ENCODE measurements at regions not wholly inside any gene's neighbourhood (a gene's known extent, or its start where the extent isn't known, plus 50 kb on each side); places are given as distances from the start of the nearest gene placed in this dataset.
A peak's percentile ranks its signal among the peaks of the same experiment; 100 is the strongest.
"Not testable (repeated sequence)": the region's sequence is repeated elsewhere in the genome, so short reads cannot be mapped to it uniquely, and the experiment has no call there.

DNA sequence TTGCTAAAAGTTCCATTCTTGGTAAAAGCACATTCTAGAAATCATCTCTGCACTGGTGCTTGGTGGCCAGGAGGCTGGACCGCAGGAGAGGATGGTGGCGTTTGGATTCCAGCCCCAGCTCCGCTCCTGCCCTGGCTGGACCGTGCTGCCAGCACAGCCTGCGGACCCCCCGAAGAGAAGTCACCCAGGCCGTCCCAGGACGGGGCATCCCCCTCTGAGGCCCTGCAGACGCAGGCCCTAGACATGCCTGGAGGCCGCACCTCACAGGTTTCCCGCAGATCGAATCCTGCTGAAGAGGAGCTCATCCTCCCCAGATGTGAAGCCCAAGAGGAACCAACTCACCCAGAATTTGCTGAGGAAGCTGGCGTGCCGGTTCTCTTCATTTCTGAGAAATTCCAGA, 159.0 kb downstream of the TEX29 start:
- DNase-seq = no peak

GRCh38 chr13:111480503-111480902, 160.1 kb downstream of the TEX29 start:
- no peak for DNase-seq

DNA sequence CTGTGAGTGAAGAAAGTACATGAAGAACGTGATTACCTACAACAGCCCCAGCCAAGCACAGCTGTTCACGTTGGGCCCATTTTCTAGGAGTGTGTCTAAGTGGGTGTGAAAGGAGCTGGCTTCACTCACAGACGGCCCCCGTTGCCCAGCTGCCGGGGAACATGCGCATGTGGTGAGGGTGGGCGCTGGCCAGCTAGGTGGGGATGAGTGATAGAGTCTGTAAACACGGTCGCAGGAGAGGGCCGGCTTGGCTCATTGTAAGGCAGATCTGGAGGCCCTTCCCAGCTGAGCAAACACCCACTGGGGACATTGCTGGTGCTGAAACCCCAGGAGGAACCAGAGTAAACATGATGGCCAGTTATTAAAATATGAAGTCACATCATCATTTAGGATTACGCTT, 160.5 kb downstream of the TEX29 start:
- DNase-seq = peak; percentile 99

- no peak for DNase-seq
Measured at GRCh38 chr13:111482126-111482525, 161.7 kb downstream of the TEX29 start.

DNA sequence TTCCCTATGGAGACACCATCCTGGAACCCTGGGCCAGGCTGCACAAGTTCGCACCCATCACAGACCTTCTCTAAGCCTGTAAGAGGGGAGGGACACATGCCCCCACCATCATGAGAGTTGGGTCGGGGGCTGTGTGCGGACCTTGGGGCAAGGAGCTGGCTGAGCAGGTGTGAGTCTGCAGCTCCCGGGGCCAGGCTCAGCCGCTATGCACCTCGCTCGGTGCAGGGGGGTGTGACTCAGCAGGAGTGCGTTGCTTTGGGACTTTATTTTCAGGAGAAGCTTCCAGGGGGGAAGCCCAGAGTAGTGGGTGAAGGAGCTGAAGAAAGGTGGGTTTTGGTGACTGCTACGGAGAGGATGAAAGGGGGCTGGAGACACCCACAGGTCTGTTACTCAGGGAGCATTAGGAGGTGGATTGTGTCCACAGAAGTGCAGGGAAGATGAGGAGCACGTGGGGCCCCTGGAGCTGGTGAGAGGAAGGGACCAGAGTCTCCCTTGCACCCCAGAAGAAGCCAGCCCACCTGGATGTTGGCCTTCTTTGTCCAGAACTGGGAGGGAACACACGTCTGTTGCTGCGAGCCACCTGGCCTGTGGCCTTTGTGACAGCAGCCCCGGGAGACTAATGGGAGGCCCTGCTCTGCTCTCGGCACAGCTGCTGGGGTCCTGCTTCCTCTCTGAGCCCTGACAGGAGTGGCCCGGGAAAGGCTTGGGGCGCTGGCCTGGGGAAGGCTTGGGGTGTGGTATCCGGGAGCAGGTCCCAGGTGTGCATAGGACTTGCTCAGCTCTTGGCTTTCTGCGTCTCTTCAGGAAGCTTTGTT, 162.6 kb downstream of the TEX29 start:
- no peak for DNase-seq

- DNase-seq = no peak
Measured at GRCh38 chr13:111483621-111483987, 163.2 kb downstream of the TEX29 start.

DNA sequence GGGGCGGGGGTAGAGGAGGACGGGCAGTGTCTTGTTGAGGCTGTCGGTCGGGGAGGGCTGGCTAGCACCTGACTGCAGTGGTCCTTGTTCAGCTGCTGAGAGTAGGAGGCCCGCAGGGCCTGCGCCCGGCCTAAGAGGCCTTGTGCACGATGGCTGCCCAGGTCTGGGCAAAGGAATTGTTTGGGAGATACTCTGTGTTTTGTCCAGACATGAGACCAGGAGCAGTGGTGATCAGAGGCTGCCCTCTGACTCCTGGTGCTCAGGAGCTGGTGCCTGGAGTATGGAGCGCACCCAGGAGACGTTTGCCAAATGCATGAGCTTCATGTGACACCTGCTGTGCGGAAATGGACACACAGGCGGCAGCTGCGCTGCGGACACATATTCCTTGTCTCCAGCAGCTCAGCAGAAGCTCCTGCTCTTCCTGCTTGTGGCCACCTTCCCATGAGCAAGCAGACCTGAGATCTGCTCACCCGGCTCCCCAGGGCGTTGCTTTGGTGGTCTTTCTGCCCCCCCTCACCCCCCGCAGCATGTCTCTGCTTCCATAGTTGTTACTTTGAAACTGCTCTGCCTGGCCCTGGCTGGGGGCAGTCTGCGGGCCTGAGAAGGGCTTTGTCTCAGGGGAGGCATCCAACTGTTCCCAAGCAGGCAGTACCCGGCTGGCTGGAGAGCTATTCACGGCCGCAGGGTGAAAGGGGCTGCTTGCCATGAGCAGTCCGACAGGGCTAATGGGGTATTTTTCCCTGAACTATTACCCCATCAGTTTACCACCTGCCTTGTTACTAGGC, 163.9 kb downstream of the TEX29 start:
- DNase-seq = peak; percentile 93

- DNase-seq = no peak
Measured at GRCh38 chr13:111484959-111485358, 164.5 kb downstream of the TEX29 start.

DNA sequence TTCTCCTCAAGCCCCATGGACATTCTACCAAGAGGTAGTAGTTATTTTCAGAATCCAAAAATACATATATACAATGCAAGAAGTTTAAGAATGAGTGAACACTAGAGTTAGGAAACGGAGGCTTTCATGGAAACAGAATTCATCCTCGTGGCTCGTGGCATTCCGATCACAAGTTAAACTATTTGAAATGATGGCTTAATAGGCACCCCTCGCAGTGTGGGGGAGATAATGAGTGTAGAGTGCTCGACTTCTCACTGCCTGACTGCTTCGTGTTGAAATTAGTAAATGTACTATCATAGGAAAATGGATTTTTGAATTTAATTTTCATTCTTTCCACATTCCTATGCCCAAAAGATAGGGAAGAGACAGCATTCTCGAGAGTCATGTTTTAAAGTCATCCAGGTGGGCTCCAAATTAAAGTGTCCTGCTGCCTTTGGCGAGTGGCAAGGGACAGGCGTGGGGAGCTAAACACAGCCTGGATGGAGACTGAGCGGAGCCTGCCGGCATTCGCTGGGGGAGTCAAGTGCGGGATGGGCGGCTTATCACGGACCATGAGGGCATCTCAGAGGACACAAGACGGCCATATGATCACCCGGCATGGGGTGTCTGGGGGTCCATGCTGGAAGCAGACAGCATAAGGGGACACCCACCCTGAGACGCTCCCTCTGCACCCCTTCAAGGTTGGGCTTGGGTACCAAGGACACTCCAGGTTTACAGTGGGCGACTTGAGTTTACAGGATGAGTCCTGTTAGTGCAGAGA, 165.2 kb downstream of the TEX29 start:
- DNase-seq = no peak

GRCh38 chr13:111486331-111486730, 165.9 kb downstream of the TEX29 start:
- no peak for DNase-seq

DNA sequence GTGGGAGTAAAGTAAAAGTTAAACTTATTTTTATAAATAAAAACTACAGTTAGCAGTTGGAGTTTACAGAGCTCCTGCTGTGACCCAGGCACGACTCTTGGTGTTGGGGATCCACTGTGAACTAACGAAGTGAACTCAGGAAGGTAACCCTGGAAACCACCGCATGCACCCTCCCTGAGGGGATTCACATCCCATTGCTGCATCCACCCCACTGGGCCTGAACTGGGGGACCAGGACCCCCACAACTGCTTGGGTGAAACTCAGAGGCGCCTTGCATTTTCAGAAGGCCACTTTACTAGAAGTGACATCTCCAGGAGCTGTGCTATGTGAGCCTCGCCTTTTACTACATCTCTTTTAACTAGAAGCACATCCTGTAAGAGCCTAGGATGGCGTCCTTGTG, 166.4 kb downstream of the TEX29 start:
- DNase-seq = no peak

- no peak for DNase-seq
Measured at GRCh38 chr13:111488486-111489132, 168.2 kb downstream of the TEX29 start.

- DNase-seq = no peak
Measured at GRCh38 chr13:111489301-111489700, 168.9 kb downstream of the TEX29 start.

GRCh38 chr13:111490611-111491010, 170.2 kb downstream of the TEX29 start:
- no peak for DNase-seq

DNA sequence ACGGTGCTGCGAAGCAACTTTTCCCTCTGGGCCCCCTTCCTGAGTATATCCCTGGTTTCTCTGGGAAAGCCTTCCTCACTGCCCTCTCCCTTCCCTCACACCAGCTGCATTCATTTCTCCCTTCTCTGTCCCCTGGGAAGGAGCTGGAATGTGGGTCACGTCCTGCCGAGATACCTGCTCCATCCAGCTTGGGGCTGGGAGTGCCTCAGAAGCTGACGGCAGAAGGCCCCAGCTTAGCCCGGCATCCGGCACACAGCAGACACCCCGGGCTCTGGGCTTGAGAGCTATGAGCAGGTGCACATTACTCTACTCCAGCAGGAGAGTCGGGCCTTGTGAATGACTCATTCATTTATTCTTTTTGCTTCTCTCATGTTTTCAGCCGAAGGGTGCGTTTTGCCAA, 170.6 kb downstream of the TEX29 start:
- DNase-seq = no peak

- no peak for DNase-seq
Measured at GRCh38 chr13:111491659-111492058, 171.2 kb downstream of the TEX29 start.

DNA sequence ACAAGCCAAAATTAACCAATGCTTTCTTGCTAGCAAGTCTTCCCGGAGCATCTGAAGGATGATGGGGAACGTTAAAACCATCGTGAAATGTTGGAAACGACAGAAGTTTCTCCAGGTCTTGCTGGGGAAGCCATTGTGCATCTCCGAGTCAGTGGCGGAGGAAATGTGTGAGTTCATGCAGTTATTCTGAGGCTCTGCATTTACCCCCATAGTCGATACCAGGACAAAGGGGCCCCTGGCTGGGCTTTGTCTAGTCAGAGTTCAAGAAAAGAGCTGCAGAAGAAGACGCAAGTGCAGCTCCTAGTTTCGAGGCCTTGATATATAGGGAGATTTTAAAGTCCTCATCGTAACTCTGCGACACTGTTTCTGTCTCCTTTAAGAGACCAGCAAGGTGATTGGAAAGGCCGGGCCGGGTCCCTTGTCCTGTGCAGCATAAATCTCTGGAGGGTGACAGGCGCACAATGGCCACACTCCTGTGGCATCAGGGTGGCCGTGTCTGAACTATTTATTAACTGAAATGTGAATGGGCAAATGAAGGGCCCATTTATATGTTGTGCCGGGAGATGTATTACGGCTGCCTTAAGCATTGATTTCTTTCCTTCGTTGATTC, 172.0 kb downstream of the TEX29 start:
- no peak for DNase-seq

GRCh38 chr13:111492958-111493357, 172.5 kb downstream of the TEX29 start:
- DNase-seq = no peak

- DNase-seq = no peak
Measured at GRCh38 chr13:111493468-111493867, 173.0 kb downstream of the TEX29 start.

DNA sequence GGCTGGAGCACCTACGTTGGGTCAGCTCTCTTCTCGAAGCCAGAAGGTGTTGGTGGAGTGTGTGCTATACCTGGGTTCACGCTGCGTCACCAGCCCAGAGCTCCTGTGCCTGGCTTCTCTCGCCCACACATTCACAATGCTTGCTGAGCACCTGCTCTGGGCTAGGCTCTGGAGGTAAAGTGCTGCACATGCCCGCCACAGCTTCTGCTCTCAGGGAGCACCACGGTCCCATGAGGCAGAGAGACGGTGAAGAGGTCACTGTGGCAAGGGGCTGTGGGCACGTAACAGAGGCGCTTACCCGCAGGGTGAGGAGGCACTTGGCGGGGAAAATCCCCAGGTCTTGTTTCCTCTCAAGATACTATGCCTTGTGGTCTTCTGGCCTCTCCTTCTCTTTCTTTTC, 174.2 kb downstream of the TEX29 start:
- DNase-seq = no peak

DNA sequence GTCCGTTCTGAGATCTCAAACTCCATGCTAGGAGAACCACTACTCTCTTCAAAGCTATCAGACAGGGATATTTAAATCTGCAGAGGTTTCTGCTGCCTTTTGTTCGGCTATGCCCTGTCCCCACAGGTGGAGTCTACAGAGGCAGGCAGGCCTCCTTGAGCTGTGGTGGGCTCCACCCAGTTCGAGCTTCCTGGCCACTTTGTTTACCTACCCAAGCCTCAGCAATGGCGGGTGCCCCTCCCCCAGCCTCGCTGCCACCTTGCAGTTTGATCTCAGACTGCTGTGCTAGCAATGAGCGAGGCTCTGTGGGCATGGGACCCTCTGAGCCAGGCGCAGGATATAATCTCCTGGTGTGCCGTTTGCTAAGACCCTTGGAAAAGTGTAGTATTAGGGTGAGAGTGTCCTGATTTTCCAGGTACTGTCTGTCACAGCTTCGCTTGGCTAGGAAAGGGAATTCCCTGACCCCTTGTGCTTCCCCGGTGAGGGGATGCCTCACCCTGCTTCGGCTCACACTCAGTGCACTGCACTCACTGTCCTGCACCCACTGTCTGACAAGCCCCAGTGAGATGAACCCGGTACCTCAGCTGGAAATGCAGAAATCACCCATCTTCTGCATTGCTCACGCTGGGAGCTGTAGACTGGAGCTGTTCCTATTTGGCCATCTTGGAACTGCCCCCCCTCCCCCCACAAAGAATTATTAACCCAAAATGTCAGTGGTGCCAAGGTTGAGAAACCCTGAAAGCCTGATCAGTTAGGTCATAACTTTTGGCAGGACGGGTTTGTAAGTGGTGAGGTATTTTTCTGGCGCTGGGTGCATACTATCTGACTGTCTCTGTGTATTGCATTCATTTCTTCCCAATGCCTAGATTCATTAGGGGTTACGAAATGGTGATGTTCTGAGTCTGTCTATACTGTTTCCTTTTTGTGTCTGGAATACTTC, 181.4 kb downstream of the TEX29 start:
- not testable (repeated sequence) for DNase-seq

All from COR-L47 (cell line).